Activated naive CD8-positive, alpha-beta T cell (primary cell): ENCODE measurements at regions not wholly inside any gene's neighbourhood (a gene's known extent, or its start where the extent isn't known, plus 50 kb on each side); places are given as distances from the start of the nearest gene placed in this dataset.

Experiments
- H3K27ac Mint-ChIP-seq: one replicate; pipeline ENCODE4 v1.8.0; 2021; ENCODE audit warnings: mixed read lengths
- H3K27me3 Mint-ChIP-seq: one replicate; pipeline ENCODE4 v1.8.0; 2021; ENCODE audit warnings: mixed read lengths
- H3K36me3 Mint-ChIP-seq: one replicate; pipeline ENCODE4 v1.8.0; 2021; ENCODE audit warnings: mixed read lengths
- H3K4me1 Mint-ChIP-seq: one replicate; pipeline ENCODE4 v1.8.0; 2021; ENCODE audit warnings: low read depth, mixed read lengths
- H3K4me3 Mint-ChIP-seq: one replicate; pipeline ENCODE4 v1.8.0; 2021; ENCODE audit warnings: mild to moderate bottlenecking, mixed read lengths
- H3K9me3 Mint-ChIP-seq: one replicate; pipeline ENCODE4 v1.8.0; 2021; ENCODE audit warnings: low read depth, mixed read lengths

DNA sequence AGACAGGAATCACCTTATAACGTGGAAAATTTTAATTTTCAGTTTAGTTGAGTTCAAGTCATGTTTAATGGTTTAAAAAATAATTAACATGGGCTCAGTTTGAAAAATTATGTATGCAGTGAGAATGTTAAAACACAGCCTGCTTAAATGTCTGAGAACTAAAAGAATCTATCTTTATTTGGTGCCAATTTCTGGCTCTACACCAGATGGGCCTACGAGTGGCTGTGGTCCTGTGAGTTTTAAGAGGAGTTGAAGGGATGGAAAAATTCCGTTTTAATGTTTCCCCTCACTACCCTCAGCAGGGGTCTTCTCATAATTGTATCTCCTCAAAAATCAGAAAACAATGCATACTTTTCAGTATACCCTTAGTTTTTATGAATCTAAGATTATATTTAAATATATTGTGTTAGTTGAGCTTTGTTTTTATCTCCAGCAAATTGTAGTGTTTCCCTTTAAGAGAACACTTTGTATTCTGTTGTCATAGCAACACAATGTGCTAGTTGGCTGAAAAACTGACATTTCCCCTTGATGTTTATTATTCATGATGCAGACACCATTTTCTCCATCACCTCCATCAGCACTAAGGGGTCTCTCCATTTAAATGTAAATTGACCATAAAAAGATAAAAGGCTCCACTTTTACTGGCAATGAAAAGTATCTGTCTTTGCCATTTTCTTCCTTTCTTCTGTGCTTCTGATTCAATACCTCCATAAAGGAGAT, 393.5 kb upstream of the GRIA3 start:
- Mint-ChIP-seq H3K27ac (no peak overlapping the region), H3K4me3 (no peak overlapping the region), H3K9me3 (no peaks in the 10 kb centered on the region), H3K27me3 (no peaks in the 10 kb centered on the region), H3K4me1 (no peaks in the 10 kb centered on the region), H3K36me3 (no peaks in the 10 kb centered on the region)

DNA sequence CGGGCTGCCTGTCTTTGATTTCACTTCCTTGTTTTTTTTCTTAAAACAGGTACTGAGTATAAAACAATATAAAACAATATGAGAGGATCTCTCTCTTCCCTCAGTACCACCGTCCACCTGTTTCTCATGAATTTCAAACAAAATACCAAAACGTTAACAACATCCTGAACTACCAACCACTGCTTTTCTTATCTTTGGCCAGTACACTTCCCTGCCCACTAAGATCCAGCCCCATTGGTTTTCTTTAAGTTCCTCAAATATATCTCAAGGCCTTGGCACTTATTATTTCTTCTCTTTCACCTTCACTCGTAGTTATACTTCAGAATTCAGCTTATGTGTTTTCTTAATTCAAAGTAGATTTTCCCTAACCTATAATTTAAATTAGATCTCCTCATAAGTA, 370.2 kb upstream of the GRIA3 start:
- Mint-ChIP-seq H3K4me1 (no peaks in the 10 kb centered on the region), H3K27ac (no peak overlapping the region)

GRCh38 chrX:122816288-122816687, 367.8 kb upstream of the GRIA3 start:
- Mint-ChIP-seq H3K27ac (no peak overlapping the region), H3K4me3 (no peak overlapping the region), H3K9me3 (no peaks in the 10 kb centered on the region), H3K27me3 (no peaks in the 10 kb centered on the region), H3K36me3 (no peaks in the 10 kb centered on the region), H3K4me1 (no peaks in the 10 kb centered on the region)

More for the DNA sequence above, 370.2 kb upstream of the GRIA3 start:
- no peak overlapping the region for H3K4me3 Mint-ChIP-seq
- H3K36me3 Mint-ChIP-seq, result no peaks in the 10 kb centered on the region
- H3K27me3 Mint-ChIP-seq, result no peaks in the 10 kb centered on the region
- H3K9me3 Mint-ChIP-seq, result no peaks in the 10 kb centered on the region

GRCh38 chrX:122817321-122817955, 366.6 kb upstream of the GRIA3 start:
- H3K9me3 Mint-ChIP-seq, result no peaks in the 10 kb centered on the region
- H3K27me3 Mint-ChIP-seq, result no peaks in the 10 kb centered on the region
- no peaks in the 10 kb centered on the region for H3K4me1 Mint-ChIP-seq
- H3K27ac Mint-ChIP-seq, result no peak overlapping the region
- no peaks in the 10 kb centered on the region for H3K36me3 Mint-ChIP-seq
- H3K4me3 Mint-ChIP-seq, result no peak overlapping the region

DNA sequence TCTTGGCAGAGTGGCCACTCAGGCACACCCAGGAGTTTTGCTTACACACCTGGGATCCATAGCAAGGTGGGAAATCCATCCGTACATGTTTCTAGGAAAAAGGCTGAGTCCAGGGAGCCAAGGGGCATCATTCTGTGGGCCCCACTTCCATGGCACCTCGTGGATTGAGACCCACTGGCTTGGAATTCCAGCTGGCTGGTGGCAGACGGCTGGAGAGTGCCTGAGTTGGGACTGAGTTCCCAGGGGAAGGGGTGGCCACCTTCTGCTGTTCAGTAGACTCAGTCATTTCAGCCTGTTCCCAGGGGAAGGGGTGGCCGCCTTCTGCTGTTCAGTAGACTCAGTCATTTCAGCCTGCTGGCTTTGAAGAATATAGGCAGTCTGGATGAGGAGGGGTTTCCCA, 366.0 kb upstream of the GRIA3 start:
- Mint-ChIP-seq H3K9me3 (no peaks in the 10 kb centered on the region), H3K4me3 (no peak overlapping the region), H3K36me3 (no peaks in the 10 kb centered on the region), H3K27me3 (no peaks in the 10 kb centered on the region), H3K27ac (no peak overlapping the region), H3K4me1 (no peaks in the 10 kb centered on the region)

GRCh38 chrX:122833230-122833629, 350.8 kb upstream of the GRIA3 start:
- Mint-ChIP-seq H3K36me3 (no peaks in the 10 kb centered on the region), H3K27ac (no peak overlapping the region), H3K4me1 (no peaks in the 10 kb centered on the region), H3K27me3 (no peaks in the 10 kb centered on the region), H3K9me3 (no peaks in the 10 kb centered on the region), H3K4me3 (no peak overlapping the region)

DNA sequence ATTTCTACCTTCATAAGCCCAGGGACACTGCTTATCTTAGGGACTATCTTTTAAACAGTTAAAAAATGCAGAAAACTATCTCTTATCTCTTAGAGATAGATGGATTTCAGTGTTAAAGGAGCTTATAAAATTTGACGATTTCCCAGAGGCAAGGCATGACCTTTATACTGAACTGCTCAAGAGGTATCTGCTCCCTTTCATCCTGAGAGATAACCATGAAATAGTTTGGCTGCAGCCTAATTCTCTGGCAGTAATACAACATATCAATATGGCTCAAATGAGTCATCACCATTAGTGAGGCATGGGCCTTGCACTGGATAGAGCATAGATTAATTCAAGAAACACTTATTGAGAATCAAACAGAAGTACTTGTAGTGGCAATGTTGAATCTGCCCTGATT, 348.2 kb upstream of the GRIA3 start:
- no peak overlapping the region for H3K4me3 Mint-ChIP-seq
- no peaks in the 10 kb centered on the region for H3K9me3 Mint-ChIP-seq
- H3K36me3 Mint-ChIP-seq, result no peaks in the 10 kb centered on the region
- H3K27ac Mint-ChIP-seq, result no peak overlapping the region
- no peaks in the 10 kb centered on the region for H3K27me3 Mint-ChIP-seq
- no peaks in the 10 kb centered on the region for H3K4me1 Mint-ChIP-seq

DNA sequence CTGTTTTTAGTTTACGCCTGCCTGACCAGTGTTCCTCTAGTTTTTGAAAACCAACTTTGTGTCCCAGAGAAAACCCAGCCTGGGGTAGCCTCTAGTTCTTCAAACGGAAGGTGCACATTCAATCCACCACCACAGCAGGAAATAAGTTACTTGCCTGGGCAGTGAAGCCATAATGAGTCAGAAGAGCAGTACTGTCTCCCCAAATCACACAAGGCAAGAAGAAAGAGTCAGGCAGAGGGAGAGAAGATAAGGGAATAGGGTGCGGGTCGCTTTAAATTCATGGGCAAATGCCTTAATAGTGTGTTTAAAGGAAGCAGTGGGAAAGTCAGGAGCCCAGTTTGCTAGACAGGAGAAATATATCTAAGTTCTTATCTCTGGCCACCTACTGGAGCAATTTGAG, 333.8 kb upstream of the GRIA3 start:
- H3K4me1 Mint-ChIP-seq, result no peaks in the 10 kb centered on the region
- peaks cover 8% of the 10 kb centered on the region for H3K9me3 Mint-ChIP-seq
- H3K36me3 Mint-ChIP-seq, result no peaks in the 10 kb centered on the region
- no peak overlapping the region for H3K4me3 Mint-ChIP-seq
- no peak overlapping the region for H3K27ac Mint-ChIP-seq
- H3K27me3 Mint-ChIP-seq, result no peaks in the 10 kb centered on the region

DNA sequence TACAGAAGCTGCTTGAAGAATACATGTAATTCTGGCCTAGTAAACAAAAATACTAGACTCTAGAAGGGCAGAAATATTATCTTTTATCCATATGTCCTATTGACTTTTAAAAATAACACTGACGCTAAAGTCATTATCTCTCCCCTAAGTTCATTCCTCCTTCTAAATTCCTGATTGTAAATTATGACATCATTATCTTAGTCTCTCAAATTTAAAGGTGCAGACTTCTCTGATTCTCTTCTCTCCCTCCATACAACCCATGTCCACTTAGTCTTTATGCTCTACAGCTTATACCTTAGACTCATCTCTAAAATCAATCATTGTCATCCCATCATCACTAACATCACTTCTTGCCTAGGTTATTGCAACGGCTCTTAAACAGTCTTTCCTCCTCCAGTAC, 327.9 kb upstream of the GRIA3 start:
- Mint-ChIP-seq H3K27me3 (no peaks in the 10 kb centered on the region), H3K4me3 (no peak overlapping the region), H3K27ac (no peak overlapping the region), H3K4me1 (no peaks in the 10 kb centered on the region), H3K36me3 (no peaks in the 10 kb centered on the region), H3K9me3 (peaks cover 8% of the 10 kb centered on the region)

- Mint-ChIP-seq H3K4me3 (no peak overlapping the region), H3K27ac (no peak overlapping the region), H3K27me3 (no peaks in the 10 kb centered on the region), H3K36me3 (no peaks in the 10 kb centered on the region), H3K4me1 (no peaks in the 10 kb centered on the region), H3K9me3 (peaks cover 5% of the 10 kb centered on the region)
Observed at GRCh38 chrX:122857734-122858133, 326.3 kb upstream of the GRIA3 start.

DNA sequence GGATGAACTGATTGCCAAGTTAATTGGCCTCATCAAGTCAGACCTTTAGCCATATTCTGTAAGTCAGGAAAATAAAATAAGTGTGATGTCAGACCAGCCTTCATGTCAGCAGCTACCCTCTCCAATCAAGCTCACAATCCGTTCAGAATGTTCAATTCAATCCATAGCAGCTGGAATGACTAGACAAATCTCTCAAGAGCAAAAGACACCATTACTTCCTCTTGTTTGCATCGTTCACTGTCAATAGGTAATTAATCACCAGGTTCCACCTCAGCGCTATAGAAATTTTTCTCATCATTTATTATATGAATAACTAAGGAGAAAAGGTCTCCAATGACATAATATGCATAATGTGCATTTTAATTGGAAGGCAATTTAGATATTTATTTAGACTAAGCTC, 321.0 kb upstream of the GRIA3 start:
- Mint-ChIP-seq H3K4me1 (no peaks in the 10 kb centered on the region), H3K9me3 (no peaks in the 10 kb centered on the region), H3K27ac (no peak overlapping the region), H3K4me3 (no peak overlapping the region), H3K36me3 (no peaks in the 10 kb centered on the region), H3K27me3 (no peaks in the 10 kb centered on the region)

- Mint-ChIP-seq H3K36me3 (no peaks in the 10 kb centered on the region), H3K4me3 (no peak overlapping the region), H3K27ac (no peak overlapping the region), H3K9me3 (no peaks in the 10 kb centered on the region), H3K4me1 (no peaks in the 10 kb centered on the region), H3K27me3 (no peaks in the 10 kb centered on the region)
Observed at GRCh38 chrX:122866532-122866931, 317.5 kb upstream of the GRIA3 start.

DNA sequence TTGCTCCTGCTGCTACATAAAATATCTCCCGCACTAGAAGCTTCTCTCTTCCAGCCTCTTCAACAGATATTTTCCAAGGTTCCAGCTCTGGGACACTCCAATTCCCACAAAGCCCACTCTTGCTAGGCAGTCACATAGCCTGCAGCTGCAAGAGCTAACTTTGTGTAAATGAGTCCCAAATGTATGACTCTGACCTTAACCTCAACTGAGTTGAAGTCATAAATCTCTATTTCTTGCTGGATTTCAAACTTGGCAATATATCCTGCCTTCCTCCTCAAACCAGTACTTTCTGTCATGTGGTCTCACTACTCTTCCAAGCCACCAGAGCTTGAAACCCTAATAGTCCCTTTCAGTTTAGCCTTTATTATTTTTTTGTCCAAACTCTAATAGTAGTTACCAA, 315.4 kb upstream of the GRIA3 start:
- no peak overlapping the region for H3K27ac Mint-ChIP-seq
- no peaks in the 10 kb centered on the region for H3K27me3 Mint-ChIP-seq
- H3K4me3 Mint-ChIP-seq, result no peak overlapping the region
- H3K9me3 Mint-ChIP-seq, result no peaks in the 10 kb centered on the region
- H3K4me1 Mint-ChIP-seq, result no peaks in the 10 kb centered on the region
- H3K36me3 Mint-ChIP-seq, result no peaks in the 10 kb centered on the region

DNA sequence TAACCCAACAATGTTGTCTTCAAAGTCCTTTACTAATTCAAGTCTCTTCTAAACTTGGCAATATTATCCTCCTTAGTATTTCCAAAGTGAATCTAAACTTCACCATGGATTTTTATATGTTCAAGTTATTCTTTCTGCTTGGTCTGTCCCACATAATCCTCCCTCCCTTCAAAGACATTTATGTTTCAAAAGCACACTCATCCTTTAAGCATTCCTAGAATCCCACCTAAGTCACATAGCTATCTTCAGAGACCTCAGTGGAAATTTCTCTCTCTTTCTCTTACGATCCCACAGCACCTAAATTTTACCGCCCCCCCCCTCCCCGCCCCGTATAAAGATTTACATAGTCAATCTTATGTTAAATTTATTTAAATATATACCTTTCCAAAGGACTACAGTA, 314.9 kb upstream of the GRIA3 start:
- no peak overlapping the region for H3K4me3 Mint-ChIP-seq
- no peaks in the 10 kb centered on the region for H3K9me3 Mint-ChIP-seq
- H3K27me3 Mint-ChIP-seq, result no peaks in the 10 kb centered on the region
- H3K4me1 Mint-ChIP-seq, result no peaks in the 10 kb centered on the region
- no peak overlapping the region for H3K27ac Mint-ChIP-seq
- no peaks in the 10 kb centered on the region for H3K36me3 Mint-ChIP-seq

- H3K36me3 Mint-ChIP-seq, result no peaks in the 10 kb centered on the region
- H3K4me1 Mint-ChIP-seq, result no peaks in the 10 kb centered on the region
- H3K27me3 Mint-ChIP-seq, result no peaks in the 10 kb centered on the region
- no peaks in the 10 kb centered on the region for H3K9me3 Mint-ChIP-seq
- no peak overlapping the region for H3K27ac Mint-ChIP-seq
- H3K4me3 Mint-ChIP-seq, result no peak overlapping the region
Observed at GRCh38 chrX:122878269-122878668, 305.8 kb upstream of the GRIA3 start.

DNA sequence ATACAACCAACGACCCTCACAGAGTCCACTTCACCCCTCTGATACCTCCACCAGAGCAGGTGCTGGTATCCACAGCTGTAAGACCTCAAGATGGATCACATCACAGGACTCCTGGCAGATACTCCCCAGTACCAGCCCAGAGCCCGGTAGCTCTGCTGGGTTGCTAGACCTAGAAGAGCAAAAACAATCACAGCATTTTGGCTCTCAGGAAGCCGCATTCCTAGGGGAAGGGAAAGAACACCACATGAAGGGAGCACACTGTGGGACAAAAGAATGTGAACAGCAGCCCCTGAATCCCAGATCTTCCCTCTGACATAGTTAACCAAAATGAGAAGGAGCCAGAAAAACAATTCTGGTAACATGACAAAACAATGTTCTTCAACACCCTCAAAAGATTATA, 303.1 kb upstream of the GRIA3 start:
- H3K27ac Mint-ChIP-seq, result no peak overlapping the region
- no peaks in the 10 kb centered on the region for H3K27me3 Mint-ChIP-seq

More for the DNA sequence above, 303.1 kb upstream of the GRIA3 start:
- no peaks in the 10 kb centered on the region for H3K9me3 Mint-ChIP-seq
- no peaks in the 10 kb centered on the region for H3K4me1 Mint-ChIP-seq
- no peaks in the 10 kb centered on the region for H3K36me3 Mint-ChIP-seq
- no peak overlapping the region for H3K4me3 Mint-ChIP-seq
